ENCODE measurements at regions not wholly inside any gene's neighbourhood (a gene's known extent, or its start where the extent isn't known, plus 50 kb on each side); places are given as distances from the start of the nearest gene placed in this dataset.

DNA sequence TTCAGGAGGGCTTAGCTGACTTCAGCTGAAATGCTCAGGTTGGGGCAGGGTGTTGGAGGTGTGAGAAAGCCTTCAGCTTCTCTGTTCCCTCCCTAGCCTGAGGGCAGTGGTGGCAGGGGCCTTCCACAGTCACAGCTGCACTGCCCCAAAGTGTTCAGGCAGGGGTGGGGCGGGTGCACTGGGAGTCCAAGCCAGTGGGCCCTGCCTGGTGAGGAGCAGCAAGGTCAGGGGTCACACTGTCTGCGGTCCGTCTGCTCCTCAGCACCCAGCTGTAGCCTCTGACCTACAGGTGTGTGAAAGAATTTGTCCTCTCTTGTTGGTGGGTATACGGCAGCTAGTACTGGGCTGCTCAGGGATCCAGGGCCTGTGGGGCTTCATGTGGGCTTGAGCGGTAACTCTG, 490.4 kb upstream of the NCAM2 start:
- TF ChIP-seq, protein P1, sequence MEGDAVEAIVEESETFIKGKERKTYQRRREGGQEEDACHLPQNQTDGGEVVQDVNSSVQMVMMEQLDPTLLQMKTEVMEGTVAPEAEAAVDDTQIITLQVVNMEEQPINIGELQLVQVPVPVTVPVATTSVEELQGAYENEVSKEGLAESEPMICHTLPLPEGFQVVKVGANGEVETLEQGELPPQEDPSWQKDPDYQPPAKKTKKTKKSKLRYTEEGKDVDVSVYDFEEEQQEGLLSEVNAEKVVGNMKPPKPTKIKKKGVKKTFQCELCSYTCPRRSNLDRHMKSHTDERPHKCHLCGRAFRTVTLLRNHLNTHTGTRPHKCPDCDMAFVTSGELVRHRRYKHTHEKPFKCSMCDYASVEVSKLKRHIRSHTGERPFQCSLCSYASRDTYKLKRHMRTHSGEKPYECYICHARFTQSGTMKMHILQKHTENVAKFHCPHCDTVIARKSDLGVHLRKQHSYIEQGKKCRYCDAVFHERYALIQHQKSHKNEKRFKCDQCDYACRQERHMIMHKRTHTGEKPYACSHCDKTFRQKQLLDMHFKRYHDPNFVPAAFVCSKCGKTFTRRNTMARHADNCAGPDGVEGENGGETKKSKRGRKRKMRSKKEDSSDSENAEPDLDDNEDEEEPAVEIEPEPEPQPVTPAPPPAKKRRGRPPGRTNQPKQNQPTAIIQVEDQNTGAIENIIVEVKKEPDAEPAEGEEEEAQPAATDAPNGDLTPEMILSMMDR (conservative IDR thresholded peaks at IDR 0.05), result no peak
- TF ChIP-seq ZFX (IDR thresholded peaks at IDR 0.05), result no peak
